NCI-H2227 (cell line): ENCODE measurements at regions not wholly inside any gene's neighbourhood (a gene's known extent, or its start where the extent isn't known, plus 50 kb on each side); places are given as distances from the start of the nearest gene placed in this dataset.

Experiments used
- DNase-seq: peaks from one replicate; lab custom pipeline; 2025; ENCODE audit not compliant: unreplicated experiment; lab: John Stamatoyannopoulos, UW

DNA sequence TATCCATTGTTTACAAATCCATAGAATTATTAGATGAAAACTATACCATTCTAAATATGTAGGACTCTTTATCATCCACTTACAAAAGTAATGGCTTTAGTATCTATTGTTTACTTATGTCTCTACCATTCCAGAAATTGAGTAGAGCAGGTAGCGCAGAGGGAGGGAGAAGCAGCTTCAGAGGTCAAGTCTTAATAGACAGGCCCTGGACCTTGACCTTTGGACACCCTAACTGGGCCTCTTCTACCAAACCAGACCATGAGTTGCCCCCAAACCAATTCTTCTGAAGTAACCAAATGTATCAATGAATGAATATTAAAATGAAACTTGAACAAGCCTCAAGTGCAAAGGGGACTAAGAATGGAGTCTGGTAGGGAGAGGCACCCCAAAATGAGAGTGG, 124.9 kb upstream of the ANKRD55 start:
- no peak for DNase-seq

DNA sequence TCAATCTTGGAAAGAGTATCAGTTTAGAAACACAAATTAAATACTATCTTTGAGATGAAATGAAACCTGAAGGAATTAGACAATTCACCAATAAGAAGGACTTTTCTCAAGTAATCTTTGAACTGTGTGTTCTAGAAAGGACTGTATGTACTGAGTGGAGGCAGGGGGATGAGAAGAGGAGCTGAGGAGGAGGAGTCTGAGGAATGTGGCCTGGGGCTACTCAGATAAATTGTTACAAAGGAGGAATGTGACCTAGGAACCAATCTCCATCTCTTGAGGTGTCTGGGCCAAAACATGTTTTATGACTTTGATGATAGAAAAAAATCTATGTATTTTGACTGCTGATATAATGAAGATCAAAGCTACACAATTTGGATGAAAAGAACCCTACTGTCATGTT, 124.3 kb upstream of the ANKRD55 start:
- no peak for DNase-seq

DNA sequence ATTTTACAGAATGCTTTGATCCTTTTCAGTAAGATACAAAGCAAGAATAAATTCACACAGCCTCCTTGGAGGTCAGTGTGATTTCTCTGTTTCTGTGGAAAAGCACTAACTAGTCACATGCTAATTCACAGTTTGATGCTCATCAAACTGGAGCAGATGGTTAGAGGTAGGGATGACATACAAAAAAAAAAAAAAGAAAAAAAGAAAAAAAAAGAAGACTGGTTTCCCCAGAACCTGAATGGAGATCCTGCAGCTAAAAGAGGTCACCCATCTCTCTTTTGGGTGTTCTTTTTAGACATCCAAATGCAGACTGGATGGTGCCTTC, 123.7 kb upstream of the ANKRD55 start:
- DNase-seq: no peak

DNA sequence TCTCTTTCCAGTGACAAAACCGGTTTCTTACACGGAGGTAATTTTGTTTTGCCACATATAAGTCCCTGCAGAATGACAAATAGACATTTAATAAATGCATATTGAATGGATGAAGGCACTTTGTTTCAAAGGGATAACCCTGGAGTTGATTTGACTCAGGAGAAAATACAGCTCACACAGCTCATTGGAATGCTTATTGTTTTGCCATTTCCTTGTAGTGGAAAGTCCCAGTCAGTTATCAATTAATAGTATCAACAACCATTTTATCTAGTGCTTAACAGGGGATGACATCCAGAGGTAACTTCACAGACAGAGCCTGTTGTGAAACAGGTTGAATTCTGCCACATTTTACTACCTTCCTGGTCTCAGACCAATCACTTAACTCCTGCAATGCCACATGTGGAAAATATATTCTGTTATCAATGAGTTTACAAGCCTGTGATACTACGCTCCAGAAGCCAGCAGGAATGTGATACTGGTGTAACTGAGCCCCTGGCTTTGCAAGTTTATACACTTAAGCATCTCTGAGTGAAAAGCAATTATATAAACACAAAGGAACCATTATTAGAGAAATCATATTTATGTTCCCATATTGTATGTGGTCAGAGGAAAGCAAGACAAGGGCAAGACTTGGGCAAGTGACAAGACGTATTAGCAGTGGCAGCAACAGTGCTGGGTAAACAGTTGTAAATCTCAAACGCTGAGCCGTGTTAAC, 123.1 kb upstream of the ANKRD55 start:
- no peak for DNase-seq

DNA sequence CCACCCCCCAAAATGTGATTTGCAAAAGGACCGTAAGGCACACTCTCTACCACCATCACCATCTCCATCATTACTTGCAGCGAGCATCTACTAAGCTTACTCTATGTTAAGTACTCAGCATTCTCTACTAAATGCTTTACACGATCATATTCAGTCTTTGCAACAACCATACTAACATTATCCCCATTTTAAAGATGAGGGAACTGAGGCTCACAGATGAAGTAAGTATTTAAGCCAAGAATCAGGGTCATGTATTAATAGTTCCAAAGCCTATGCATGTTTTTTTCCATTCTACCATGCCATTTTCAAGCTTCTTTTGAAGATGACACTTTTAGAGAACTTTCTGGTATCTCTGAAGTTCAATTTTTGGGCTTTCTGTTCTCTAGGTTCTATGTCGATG, 121.7 kb upstream of the ANKRD55 start:
- DNase-seq: no peak

DNA sequence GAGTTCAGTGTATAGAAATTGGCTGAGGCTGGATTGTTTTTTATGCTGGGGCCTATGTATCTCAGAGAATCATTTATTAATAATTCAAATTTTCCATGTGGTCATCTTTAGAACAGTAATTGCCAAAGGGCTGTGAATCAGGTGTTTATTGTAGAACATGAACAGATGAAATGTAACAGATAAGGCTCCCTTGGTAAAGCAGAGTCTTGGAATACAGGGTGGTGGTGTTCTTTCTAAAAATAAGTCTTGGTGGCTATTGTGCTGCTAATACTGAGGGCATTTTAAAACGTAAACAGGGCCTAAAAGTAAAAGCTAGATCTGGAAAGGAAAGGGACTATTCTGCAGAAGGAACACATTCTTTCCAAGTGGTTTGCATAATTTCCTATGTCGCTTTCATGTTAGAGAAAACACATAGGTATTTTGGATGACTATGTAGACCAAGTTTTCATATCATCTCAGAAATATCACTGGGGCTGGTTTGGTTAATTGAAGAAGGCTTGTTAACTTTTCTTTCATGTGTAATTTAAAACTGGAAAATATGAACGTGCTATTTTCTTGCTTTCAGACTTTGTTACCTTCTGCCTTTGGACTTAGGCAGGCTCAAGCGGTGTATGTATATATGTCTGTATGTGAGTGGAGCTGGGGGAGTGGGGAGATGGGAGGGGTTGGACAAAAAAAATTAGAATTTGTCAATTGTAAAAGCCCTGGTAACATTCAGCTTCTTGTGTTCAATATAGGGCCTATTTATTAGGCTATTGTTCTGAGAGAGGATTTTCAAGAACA, 119.9 kb upstream of the ANKRD55 start:
- DNase-seq: no peak

DNA sequence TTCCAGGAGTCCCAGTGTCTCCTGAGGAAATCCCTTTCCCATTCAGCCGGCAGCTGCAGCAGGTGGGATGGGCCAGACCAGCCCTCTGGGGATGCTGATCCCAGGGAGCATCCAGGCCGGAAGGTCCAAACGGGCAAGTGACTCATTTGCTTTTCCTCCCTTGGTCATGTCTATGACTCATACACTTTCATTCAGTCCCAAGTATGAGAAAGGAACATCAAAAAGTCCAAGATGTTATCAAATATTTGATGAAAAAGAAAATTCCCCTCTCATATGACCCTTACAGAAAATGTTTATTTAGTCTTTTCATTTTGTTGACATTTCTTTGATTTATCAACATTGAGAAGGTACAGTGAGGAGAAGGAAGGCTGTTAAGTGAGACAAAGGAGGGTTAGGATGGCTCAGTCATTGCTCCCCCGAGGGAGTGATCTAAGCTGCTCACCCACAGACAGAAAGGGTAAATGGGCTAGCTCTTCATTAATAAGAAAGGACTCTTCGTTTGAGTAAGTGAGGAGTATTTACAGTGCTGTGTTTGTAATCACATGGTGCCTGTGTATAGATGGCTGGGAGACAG, 117.6 kb upstream of the ANKRD55 start:
- DNase-seq: no peak

DNA sequence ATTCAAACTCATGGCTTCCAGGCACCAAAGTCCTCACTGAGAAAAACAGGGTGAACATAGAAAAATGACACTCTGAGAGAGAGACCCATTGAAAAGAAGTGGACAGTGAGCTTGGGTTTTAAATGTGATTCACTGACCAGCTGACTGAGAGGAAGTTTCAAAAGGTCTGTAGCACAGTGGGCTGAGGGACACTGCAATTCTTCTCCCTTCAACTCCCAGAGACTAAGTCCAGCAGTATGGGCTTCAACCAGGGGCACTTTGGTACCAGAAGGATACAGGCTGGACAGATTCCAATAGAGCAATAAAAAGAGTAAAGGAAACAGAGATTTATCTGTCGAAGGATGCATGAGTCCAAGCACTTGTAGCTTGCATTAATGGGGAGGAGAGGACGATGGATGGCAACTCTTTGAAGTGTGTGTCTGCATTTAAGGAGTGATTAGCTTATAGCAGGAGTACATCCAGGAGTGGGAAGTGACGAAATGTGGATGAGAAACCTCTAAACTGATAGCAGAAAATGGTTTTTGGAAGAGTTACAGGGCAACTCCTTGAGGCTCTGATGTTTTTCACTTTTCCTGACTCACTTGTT, 117.0 kb upstream of the ANKRD55 start:
- DNase-seq: no peak

DNA sequence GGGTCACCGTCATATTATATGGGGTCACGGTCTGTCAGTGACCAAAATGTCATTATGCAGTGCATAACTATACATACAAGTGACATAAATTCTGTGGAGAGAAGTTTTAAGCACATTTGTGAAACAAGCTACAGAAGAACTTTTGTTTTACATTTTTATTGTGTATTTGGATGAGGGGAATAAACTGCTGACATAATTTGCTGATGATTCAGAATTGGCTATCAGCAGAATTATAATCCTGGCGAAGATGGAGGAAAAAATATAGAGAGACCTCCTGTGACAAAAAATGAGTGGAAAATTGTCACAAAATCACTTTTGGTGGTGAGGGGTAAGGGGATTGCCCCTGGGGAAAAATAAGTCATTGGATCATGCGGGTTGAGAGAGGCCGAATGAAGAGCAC, 116.3 kb upstream of the ANKRD55 start:
- DNase-seq: no peak

DNA sequence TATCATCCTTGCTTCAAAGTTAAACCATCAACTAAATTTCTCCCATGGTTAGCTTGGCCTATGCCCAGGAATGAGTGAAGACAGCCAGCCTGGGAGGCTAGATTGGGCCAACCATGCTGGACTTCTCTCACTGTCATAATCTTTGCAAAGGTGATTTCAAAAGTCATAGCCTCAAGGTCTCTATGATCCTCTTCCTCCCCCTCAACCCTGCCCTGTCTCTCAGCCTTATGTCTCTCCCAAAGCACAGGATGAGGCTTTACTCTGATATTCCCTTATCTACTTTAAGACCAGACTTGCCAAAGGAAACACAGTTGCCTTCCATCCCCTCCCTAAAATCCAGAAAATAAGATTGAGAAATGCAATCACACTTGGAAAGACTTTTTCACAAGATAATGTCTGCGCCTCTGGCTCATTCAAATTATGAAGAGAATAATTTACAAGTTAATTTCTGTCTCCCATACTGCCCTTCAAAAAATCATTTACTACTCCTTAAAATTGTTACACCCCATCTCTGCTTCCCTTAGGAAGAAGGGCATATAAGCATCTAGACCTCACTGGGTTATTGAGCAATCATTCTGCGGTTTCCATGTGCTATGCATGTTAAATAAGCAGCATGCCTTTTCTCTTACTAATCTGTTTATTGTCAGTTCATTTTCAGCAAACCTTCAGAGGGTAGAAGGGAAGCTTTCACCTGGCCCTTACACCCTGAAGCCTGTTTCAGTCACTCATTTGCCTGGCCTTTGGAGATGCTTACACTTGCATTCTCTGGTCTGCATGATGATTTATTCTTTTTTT, 113.8 kb upstream of the ANKRD55 start:
- DNase-seq: no peak

DNA sequence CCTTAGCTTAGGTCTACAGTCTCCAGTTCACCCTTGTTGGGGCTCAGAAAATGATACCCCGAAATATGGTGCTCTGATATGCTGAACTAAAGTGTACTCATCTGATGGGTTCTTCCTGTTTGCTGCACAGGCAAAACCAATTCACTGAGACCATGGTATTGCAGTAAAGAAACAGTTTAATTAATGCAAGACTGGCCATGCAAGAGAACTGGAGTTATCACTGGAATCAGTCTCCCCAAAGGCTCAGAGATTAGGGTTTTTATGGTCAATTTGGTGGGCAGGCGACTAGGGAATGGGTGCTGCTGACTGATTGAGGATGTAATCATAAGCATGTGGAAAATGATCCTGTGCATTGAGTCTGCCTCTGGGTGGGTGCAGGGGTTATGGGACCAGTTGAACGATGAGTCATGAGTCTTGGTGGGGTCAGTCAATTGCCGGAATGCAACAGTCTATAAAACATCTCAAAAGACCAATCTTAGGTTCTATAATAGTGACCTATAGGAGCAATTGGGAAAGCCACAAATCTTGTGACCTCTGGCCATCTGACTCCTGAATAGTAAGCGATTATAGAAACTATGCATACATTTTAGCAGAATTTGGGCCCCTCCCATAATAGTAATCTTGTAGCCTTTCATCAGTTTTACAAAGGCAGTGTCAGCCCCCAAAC, 113.0 kb upstream of the ANKRD55 start:
- no peak for DNase-seq

DNA sequence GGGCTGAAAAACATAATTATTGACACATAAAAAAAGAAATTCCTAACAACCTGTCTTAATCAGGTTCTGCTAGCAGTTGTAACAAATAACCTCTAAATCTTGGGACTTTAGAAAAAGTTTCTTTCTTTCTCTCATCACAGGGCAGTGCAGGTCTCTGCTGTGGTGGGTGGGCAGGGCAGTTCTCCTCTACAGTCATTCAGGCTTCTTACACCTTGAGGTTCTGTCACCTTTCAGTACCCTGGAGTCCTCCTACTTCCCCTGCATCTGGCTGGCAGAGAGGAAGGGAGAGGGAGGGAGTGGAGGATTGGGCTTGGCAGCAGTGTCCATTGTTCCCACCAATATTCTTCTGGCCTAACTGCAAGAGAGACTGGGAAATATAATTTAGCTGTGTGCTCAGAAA, 112.2 kb upstream of the ANKRD55 start:
- no peak for DNase-seq

DNA sequence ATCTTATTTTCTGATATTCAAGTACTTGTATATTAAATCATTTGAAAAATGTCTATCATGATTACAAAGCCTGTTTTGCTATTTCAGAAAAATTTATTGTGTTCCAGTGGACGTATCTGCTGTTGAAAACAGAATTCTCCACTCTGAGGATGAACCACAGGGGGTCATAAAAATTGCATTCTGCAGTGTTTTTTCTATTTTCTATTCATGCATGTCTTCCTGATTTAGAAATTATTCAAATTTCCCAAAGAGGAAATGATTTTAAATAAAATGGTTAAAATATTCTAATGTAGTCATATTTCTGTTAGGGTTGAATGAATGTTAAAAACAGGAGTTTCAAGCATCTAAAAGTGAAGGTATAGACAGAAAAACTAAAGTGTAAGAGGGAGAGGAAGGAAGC, 111.5 kb upstream of the ANKRD55 start:
- DNase-seq: no peak

DNA sequence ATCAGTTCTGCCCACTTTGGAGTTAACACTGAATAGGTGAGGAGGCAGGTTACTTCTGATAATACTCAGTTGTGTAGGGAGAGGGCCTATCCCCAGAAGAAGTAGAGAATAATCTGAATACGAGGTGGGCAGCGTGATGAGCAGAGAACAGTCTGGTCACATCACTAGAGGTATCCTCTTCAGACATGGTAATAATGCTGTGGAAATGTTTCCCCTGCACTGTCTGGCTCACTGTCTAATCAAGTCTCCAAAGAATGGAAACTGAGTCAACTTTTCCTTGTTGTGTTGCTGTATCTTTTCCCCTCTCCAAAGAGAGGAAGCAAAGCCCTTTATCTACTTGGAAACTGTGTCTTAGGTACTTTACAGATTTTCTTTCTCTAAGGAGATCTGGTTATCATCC, 110.9 kb upstream of the ANKRD55 start:
- DNase-seq: no peak

DNA sequence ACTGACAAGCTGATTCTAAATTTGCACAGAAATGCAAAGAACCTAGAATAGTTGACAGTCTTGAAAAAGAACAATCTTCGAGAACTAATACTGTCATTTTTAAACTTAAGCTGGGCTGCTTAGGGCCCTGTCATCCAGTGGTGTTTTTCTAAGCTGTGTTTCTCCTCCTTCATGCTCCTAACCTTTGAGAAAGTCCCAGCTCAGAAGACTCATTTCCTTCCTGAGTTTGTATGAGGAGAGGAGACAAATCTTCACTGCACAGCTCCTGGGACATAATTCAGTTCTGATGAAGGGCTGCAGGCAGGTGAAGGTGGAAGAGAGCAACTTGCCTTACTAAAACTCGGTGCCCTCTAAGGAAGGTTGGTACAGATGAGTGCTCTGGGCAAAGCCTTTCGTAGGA, 109.5 kb upstream of the ANKRD55 start:
- DNase-seq: no peak

DNA sequence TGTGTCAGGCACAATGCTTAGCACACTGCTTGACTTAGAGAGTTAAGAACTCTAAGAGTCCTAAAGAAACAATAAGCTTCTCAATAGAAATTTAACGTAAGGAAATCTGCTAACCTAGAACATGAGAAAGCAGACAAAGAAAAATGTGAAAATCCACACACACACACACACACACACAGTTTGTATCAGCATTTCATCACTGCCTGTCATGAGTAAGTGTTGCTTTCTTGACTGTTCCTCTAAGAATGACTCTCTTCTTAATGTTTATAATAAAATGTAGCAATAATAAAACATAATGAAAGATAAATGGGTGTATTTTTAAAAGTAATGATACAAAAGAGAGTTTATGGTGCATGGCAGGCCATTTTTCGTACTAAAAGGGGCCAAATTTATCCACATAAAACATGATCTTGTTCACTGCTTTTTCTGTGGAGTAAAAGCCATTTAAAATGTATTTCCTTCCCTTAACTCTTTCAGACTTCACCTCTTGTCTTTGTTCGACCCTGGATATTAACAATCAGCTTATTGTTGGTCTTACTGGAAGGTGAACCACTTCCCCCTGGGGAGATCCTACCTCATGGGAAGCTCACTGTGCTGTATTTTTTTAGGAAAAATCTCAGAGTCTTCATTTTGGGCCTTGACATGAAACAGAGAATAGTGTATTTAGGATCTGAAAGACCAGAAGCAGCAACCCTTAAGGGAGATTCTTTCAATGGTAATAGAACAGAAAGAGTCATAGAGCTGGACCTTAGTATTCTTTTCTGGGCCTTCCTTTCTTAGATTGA, 107.3 kb upstream of the ANKRD55 start:
- DNase-seq: no peak

DNA sequence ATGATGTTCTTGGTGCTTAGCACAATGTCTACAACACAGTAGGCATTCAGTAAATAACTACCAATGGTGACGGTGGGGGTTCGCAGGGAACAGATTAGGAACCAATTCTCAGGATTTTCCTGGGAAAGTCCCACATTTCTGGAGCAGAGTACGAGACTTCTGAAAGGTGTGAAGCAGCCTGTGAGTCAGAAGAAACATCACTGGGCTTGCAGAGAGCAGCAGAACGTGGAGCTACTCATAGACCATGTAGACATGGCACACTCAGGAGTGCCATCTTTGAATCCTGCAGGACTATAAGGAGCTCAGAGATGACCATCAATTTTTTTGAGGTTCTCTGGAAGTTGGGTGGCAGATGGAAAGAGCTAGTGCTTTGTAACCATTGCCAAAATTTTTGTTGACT, 106.6 kb upstream of the ANKRD55 start:
- no peak for DNase-seq

DNA sequence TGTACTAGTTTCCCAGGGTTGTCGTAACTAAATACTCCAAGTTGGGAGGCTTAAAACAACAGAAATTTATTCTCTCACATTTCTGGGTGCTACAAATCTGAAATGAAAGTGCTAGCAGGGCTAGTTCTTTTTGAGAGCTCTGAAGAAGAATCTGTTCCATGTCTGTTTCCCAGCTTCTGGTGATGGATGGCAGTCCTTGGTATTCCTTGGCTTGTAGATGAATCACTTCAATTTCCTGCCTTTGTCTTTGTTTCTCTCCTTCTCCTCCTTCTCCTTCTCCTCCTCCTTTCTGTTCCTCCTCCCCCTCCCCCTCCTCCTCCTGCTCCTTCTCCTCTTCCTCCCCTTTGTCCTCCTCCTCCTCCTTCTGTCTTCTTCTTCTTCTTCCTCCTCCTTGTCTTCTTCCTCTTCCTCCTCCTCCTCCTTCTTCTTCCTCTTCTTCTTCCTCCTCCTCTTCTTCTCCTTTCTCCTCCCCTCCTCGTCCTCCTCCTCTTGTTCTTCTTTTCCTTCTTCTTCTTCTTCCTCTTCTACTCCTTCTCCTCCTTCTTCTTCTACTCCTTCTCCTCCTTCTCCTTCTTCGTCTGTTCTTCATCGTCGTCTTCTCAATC, 104.7 kb upstream of the ANKRD55 start:
- no peak for DNase-seq

DNA sequence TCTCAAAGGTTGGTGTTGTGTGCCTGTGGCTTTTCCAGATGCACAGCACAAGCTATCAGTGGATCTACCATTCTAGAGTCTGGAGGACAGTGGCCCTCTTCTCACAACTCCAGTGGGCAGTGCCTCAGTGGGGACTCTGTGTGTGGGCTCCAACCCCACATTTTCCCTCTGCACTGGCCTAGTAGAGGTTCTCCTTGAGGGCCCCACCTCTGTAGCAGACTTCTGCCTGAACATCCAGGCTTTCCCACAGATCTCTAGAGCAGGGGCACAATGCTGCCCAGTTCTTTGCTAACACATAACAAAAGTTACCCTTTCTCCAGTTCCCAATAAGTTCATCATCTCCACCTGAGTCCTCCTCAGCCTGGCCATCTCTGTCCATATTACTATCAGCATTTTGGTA, 102.1 kb upstream of the ANKRD55 start:
- no peak for DNase-seq

DNA sequence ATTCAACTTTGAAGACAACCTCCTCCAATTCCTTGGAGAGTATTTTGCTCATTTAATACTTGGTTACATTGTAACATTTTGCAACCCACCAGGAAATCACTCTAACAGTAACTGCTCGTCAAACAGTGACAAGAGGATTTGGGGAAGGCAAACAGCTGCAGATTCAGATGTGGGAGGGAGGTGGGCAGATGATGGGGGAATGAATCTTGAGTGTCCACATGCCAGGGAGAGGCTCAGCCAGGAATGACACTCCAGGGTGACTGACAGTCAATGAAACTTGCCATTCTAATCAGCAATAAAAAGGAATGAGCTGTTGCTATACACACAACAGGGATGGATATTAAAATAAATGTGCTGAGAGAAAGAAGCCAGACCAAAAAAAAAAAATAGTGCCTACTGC, 97.7 kb upstream of the ANKRD55 start:
- no peak for DNase-seq
